GM12878 (cell line): ENCODE measurements at regions not wholly inside any gene's neighbourhood (a gene's known extent, or its start where the extent isn't known, plus 50 kb on each side); places are given as distances from the start of the nearest gene placed in this dataset.

Experiments used
- ATAC-seq: fragments of 200-7000 bp; cut with Tn5 transposase; 3 replicates; pipeline ENCODE4 v1.9.1; 2020; ENCODE audit warnings: mild to moderate bottlenecking, moderate library complexity
- BruUV-seq: library from RNA; stranded (reverse); fragments of 400-500 nt; replicated peaks from 2 replicates; lab custom pipeline; 2021; lab: Mats Ljungman, UMichigan
- CTCF ChIA-PET: fragments of 300-600 bp; sonication (Branson Sonifier 250); formaldehyde crosslinking; extraction: SDS; loops from one replicate; lab custom pipeline; 2021; ENCODE audit warnings: inconsistent platforms; lab: Yijun Ruan, JAX
- POLR2A ChIA-PET: fragments of 350-600 bp; formaldehyde crosslinking; extraction: SDS; loops from one replicate; lab custom pipeline; 2021; ENCODE audit warnings: inconsistent platforms; lab: Charles Lee
- RAD21 ChIA-PET: fragments of 300-600 bp; sonication (Branson Sonifier 250); formaldehyde crosslinking; loops from one replicate; lab custom pipeline; 2023; ENCODE audit warnings: antibody characterized with exemption; ENCODE audit not compliant: unreplicated experiment; lab: Charles Lee
- SMC1A ChIA-PET: fragments of 300-600 bp; sonication (Branson Sonifier 250); formaldehyde crosslinking; loops from one replicate; lab custom pipeline; 2023; ENCODE audit not compliant: unreplicated experiment, uncharacterized antibody; lab: Charles Lee
- DNase-seq: peaks from one replicate; pipeline ENCODE4 v3.0.0-alpha.2; 2011; ENCODE audit warnings: low read depth, low spot score
- FAIRE-seq: peaks from 3 replicates; lab custom pipeline; 2011; peaks lifted over from hg19 to GRCh38; lab: Jason Lieb, UNC
- H2AFZ ChIP-seq: 2 replicates; pipeline ENCODE4 v1.6.0; 2011; ENCODE audit warnings: low read depth, low read length, control low read depth; ENCODE audit not compliant: control insufficient read depth
- H3K27ac ChIP-seq: 2 replicates; pipeline ENCODE4 v1.5.1; 2011; ENCODE audit warnings: control low read depth; ENCODE audit not compliant: control insufficient read depth, insufficient read depth
- H3K27me3 ChIP-seq, 2 experiments: replicated peaks in 1 of 2; 2 replicates each; pipeline versions ENCODE4 v1.6.0 to v1.6.1; 2011; ENCODE audit warnings: low read length in 1 of 2; ENCODE audit not compliant: control insufficient read depth in 2 of 2, insufficient read depth in 2 of 2
- H3K36me3 ChIP-seq, 2 experiments: 2 replicates each; pipeline ENCODE4 v1.5.1; 2011; ENCODE audit warnings: low read length in 1 of 2; ENCODE audit not compliant: control insufficient read depth in 2 of 2, insufficient read depth in 2 of 2
- H3K4me1 ChIP-seq: 2 replicates; pipeline ENCODE4 v1.6.1; 2011; ENCODE audit warnings: mild to moderate bottlenecking, low read length, moderate library complexity, mixed read lengths; ENCODE audit not compliant: control insufficient read depth, insufficient read depth
- H3K4me2 ChIP-seq: 2 replicates; pipeline ENCODE4 v1.6.0; 2011; ENCODE audit warnings: control low read depth; ENCODE audit not compliant: control insufficient read depth, insufficient read depth
- H3K4me3 ChIP-seq: fragments of 200-600 bp; sonication (generic); 2 replicates; pipeline ENCODE4 v1.5.1; 2016
- H3K79me2 ChIP-seq: 2 replicates; pipeline ENCODE4 v1.6.0; 2011; ENCODE audit warnings: low read length; ENCODE audit not compliant: control insufficient read depth, insufficient read depth
- H3K9ac ChIP-seq: 2 replicates; pipeline ENCODE4 v1.8.0; 2011; ENCODE audit warnings: low read length, control low read depth, mixed read lengths; ENCODE audit not compliant: control insufficient read depth, insufficient read depth
- H3K9me3 ChIP-seq: replicated peaks from 3 replicates; pipeline ENCODE4 v1.5.1; 2011; ENCODE audit warnings: mild to moderate bottlenecking, low read length; ENCODE audit not compliant: control insufficient read depth, insufficient read depth
- H4K20me1 ChIP-seq: 2 replicates; pipeline ENCODE4 v1.6.0; 2011; ENCODE audit not compliant: control insufficient read depth, insufficient read depth
- BMI1 ChIP-seq: fragments of 450-650 bp; IDR thresholded peaks from 2 replicates; pipeline ENCODE4 v1.6.1; 2016; ENCODE audit warnings: mild to moderate bottlenecking, moderate library complexity, borderline replicate concordance
- CEBPZ ChIP-seq: fragments of 150-350 bp; IDR thresholded peaks from 2 replicates; pipeline ENCODE4 v1.6.1; 2016; ENCODE audit warnings: low read depth, low read length
- CHD1 ChIP-seq: IDR thresholded peaks from 2 replicates; pipeline ENCODE4 v1.6.1; 2012; ENCODE audit warnings: low read depth, low read length, improper control_type of control experiment
- CREM ChIP-seq: IDR thresholded peaks from 2 replicates; pipeline ENCODE4 v1.6.1; 2014; ENCODE audit warnings: antibody characterized with exemption, low read depth
- IRF3 ChIP-seq: fragments of 450-650 bp; IDR thresholded peaks from 2 replicates; pipeline ENCODE4 v1.6.1; 2014; ENCODE audit warnings: mild to moderate bottlenecking
- POLR2AphosphoS2 ChIP-seq: IDR thresholded peaks from 2 replicates; pipeline ENCODE4 v1.6.1; 2011; ENCODE audit warnings: low read depth, mild to moderate bottlenecking, low read length, improper control_type of control experiment, moderate library complexity
- PRDM15 ChIP-seq: fragments of 450-650 bp; formaldehyde crosslinking; IDR thresholded peaks from 2 replicates; pipeline ENCODE4 v1.4.0; 2020; ENCODE audit warnings: mild to moderate bottlenecking, moderate library complexity
- SMAD5 ChIP-seq: IDR thresholded peaks from 2 replicates; pipeline ENCODE4 v1.6.1; 2016; ENCODE audit warnings: antibody characterized with exemption, low read depth
- WRNIP1 ChIP-seq: IDR thresholded peaks from 2 replicates; pipeline ENCODE4 v1.6.1; 2011; ENCODE audit warnings: low read depth, low read length, improper control_type of control experiment, borderline replicate concordance
- ZNF622 ChIP-seq: fragments of 450-650 bp; IDR thresholded peaks from 2 replicates; pipeline ENCODE4 v1.6.1; 2017; ENCODE audit warnings: mild to moderate bottlenecking, inconsistent platforms
- ZSCAN29 ChIP-seq: fragments of 450-650 bp; IDR thresholded peaks from 2 replicates; pipeline ENCODE4 v1.6.1; 2017; ENCODE audit warnings: mild to moderate bottlenecking, moderate library complexity
- ZZZ3 ChIP-seq: IDR thresholded peaks from 2 replicates; pipeline ENCODE4 v1.6.1; 2011; ENCODE audit warnings: low read depth; ENCODE audit not compliant: control insufficient read depth, insufficient read length
- WGBS: methylation state at CpG from one replicate; pipeline ENCODE4 v1.1.6; 2016; ENCODE audit warnings: low lambda C conversion rate; ENCODE audit not compliant: insufficient replicate concordance, insufficient coverage; ENCODE audit errors: missing lambda C conversion rate; 5-methylcytosine and 5-hydroxymethylcytosine counted together
- in situ Hi-C: fragments of 300-500 bp; cut with MboI; formaldehyde crosslinking; loops from 9 replicates; pipeline ENCODE4 v1.14.3; 2018; ENCODE audit warnings: mixed read lengths
- intact Hi-C: fragments of 100-400 bp; cut with micrococcal nuclease; formaldehyde crosslinking; loops from one replicate; pipeline ENCODE4 v1.14.2; 2022; ENCODE audit not compliant: unreplicated experiment

GRCh38 chr13:94921181-94921580 is 208.8 kb upstream of the SOX21 start:
- H3K27ac ChIP-seq = no peak overlapping the region
- POLR2A ChIA-PET = no interaction called here
- FAIRE-seq = no peak

GRCh38 chr13:94920578-94920977 is 208.2 kb upstream of the SOX21 start:
- RAD21 ChIA-PET = no interaction called here
- Histone ChIP-seq H3K27ac (no peak overlapping the region), H3K79me2 (no peaks in the 10 kb centered on the region), H3K27me3 (no peaks in the 10 kb centered on the region), H3K4me3 (no peak overlapping the region), H4K20me1 (no peaks in the 10 kb centered on the region), H3K36me3 (no peaks in the 10 kb centered on the region), H3K9me3 (no peaks in the 10 kb centered on the region), H3K4me2 (no peak overlapping the region), H3K4me1 (peaks cover 3% of the 10 kb centered on the region), H2AFZ (no peak overlapping the region), H3K9ac (no peak overlapping the region)
- FAIRE-seq (no peak), DNase-seq (no peak), ATAC-seq (no peak)
- 93% methylated on average over 2 of the region's 2 CpGs for WGBS
- intact Hi-C loops (no loop called here), in situ Hi-C loops (no loop called here)
- SMC1A ChIA-PET = no interaction called here
- CTCF ChIA-PET = no interaction called here
- no TSS peak for BruUV-seq
- TF ChIP-seq PRDM15 (CRISPR knock-in tag) = no peak
- TF ChIP-seq BMI1 = no peak
- no peak for TF ChIP-seq CEBPZ
- POLR2A ChIA-PET = no interaction called here

More at GRCh38 chr13:94921181-94921580, 208.8 kb upstream of the SOX21 start:
- ATAC-seq (no peak), DNase-seq (no peak)
- Histone ChIP-seq H3K27me3 (no peaks in the 10 kb centered on the region), H3K4me1 (peaks cover 3% of the 10 kb centered on the region), H3K9me3 (no peaks in the 10 kb centered on the region), H3K9ac (no peak overlapping the region), H3K4me3 (no peak overlapping the region), H3K4me2 (no peak overlapping the region), H4K20me1 (no peaks in the 10 kb centered on the region), H3K79me2 (no peaks in the 10 kb centered on the region), H3K36me3 (no peaks in the 10 kb centered on the region), H2AFZ (no peak overlapping the region)
- no TSS peak for BruUV-seq
- RAD21 ChIA-PET = no interaction called here
- TF ChIP-seq WRNIP1 = no peak
- TF ChIP-seq POLR2AphosphoS2 = no peak
- TF ChIP-seq CREM = no peak
- TF ChIP-seq ZSCAN29 = no peak
- no peak for TF ChIP-seq ZNF622
- TF ChIP-seq ZZZ3 = no peak
- TF ChIP-seq CHD1 = no peak
- TF ChIP-seq IRF3 = no peak
- TF ChIP-seq SMAD5 = no peak
- CTCF ChIA-PET = no interaction called here
- in situ Hi-C loops (no loop called here), intact Hi-C loops (no loop called here)
- SMC1A ChIA-PET = interaction anchor here (1.0 kb wide), 1 partner anchor 10 kb away, joined by 3 read pairs; no protein-coding TSS in a partner anchor
- WGBS = 12% methylated on average over 4 of the region's 4 CpGs
